Kidney (tissue), 13 donors: ENCODE measurements at regions not wholly inside any gene's neighbourhood (a gene's known extent, or its start where the extent isn't known, plus 50 kb on each side); places are given as distances from the start of the nearest gene placed in this dataset.

Experiments used
- DNase-seq, 5 donors: peaks; one replicate each; pipeline ENCODE4 v3.0.0-alpha.2; 2013 to 2020
- FAIRE-seq: peaks from 2 replicates; lab custom pipeline; 2012; peaks lifted over from hg19 to GRCh38; lab: Jason Lieb, UNC
- H3K27ac ChIP-seq, 2 donors: one replicate each; pipeline ENCODE4 v1.7.0; 2013; ENCODE audit warnings: low read depth in 2 of 2, low read length in 2 of 2, inconsistent platforms in 1 of 2
- H3K27me3 ChIP-seq: one replicate; pipeline ENCODE4 v1.7.1; 2013; ENCODE audit warnings: low read length, inconsistent platforms; ENCODE audit not compliant: control insufficient read depth, insufficient read depth
- H3K36me3 ChIP-seq, 3 donors: one replicate each; pipeline versions ENCODE4 v1.7.0 to v1.7.1; 2013; ENCODE audit warnings: low read length in 3 of 3, control low read depth in 1 of 3, inconsistent platforms in 1 of 3; ENCODE audit not compliant: insufficient read depth in 3 of 3, control insufficient read depth in 2 of 3
- H3K4me1 ChIP-seq, 3 donors: one replicate each; pipeline versions ENCODE4 v1.7.0 to v1.7.1; 2013; ENCODE audit warnings: low read length in 3 of 3, inconsistent platforms in 1 of 3, low read depth in 1 of 3; ENCODE audit not compliant: control insufficient read depth in 2 of 3, insufficient read depth in 2 of 3
- H3K4me3 ChIP-seq, 3 donors: one replicate each; pipeline versions ENCODE4 v1.7.0 to v1.8.1; 2013; ENCODE audit warnings: low read length in 3 of 3, control low read depth in 1 of 3, inconsistent platforms in 1 of 3
- H3K9ac ChIP-seq, 3 donors: one replicate each; pipeline versions ENCODE4 v1.7.0 to v1.7.1; 2013; ENCODE audit warnings: low read length in 3 of 3, control low read depth in 1 of 3, inconsistent platforms in 1 of 3
- H3K9me3 ChIP-seq, 3 donors: one replicate each; pipeline versions ENCODE4 v1.7.0 to v1.7.1; 2013; ENCODE audit warnings: low read length in 3 of 3, control low read depth in 1 of 3, inconsistent platforms in 1 of 3; ENCODE audit not compliant: control insufficient read depth in 2 of 3, insufficient read depth in 1 of 3
- intact Hi-C: fragments of 100-400 bp; cut with DNase I; formaldehyde crosslinking; loops from one replicate; pipeline ENCODE4 v1.11.1; 2022
- TF ChIP-seq, protein P1 (sequence below): IDR thresholded peaks from 3 replicates; pipeline ENCODE4 v1.5.1; 2012; ENCODE audit warnings: mild to moderate bottlenecking, moderate library complexity, borderline replicate concordance; ENCODE audit not compliant: insufficient read depth; ENCODE audit errors: extremely low read depth
- donor health status: control.
- donor health status: control.
- donor health status: control.
- donor health status: control.
- donor health status: control.
- donor health status: DM: yes; HTN: yes; CAD: no.
- donor health status: Normal renal cell carcinoma (clear cell type).

DNA sequence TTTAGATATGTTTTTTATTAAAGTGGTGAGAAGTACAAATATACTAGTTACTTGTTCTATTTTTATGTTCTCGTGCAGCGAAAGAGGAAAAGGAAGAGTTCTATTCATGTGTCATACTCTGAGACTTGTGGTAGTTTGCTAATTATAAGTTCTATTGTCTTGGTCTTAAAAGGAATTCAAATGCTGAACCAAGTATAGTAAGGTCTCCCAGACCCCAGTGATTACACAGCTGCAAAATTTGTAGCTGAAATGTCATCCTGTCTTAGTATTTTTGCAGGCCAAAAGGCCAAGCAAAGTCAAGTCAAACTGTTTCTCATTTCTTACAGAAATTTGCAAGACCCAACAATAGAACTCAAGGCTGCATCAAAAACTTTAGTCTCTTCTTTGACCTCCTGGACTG is 268.7 kb downstream of the CHRM3 start:
- FAIRE-seq: peak; percentile 62
- H3K27ac ChIP-seq: no peak overlapping the region
- no peaks in the 10 kb centered on the region for H3K4me1 ChIP-seq
- no peak overlapping the region for H3K9ac ChIP-seq
- TF ChIP-seq, protein P1, sequence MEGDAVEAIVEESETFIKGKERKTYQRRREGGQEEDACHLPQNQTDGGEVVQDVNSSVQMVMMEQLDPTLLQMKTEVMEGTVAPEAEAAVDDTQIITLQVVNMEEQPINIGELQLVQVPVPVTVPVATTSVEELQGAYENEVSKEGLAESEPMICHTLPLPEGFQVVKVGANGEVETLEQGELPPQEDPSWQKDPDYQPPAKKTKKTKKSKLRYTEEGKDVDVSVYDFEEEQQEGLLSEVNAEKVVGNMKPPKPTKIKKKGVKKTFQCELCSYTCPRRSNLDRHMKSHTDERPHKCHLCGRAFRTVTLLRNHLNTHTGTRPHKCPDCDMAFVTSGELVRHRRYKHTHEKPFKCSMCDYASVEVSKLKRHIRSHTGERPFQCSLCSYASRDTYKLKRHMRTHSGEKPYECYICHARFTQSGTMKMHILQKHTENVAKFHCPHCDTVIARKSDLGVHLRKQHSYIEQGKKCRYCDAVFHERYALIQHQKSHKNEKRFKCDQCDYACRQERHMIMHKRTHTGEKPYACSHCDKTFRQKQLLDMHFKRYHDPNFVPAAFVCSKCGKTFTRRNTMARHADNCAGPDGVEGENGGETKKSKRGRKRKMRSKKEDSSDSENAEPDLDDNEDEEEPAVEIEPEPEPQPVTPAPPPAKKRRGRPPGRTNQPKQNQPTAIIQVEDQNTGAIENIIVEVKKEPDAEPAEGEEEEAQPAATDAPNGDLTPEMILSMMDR: no peak
- no peak overlapping the region for H3K4me3 ChIP-seq
- H3K9me3 ChIP-seq: no peaks in the 10 kb centered on the region
- H3K36me3 ChIP-seq: no peaks in the 10 kb centered on the region
- intact Hi-C loops: no loop called here
- no peaks in the 10 kb centered on the region for H3K27me3 ChIP-seq
- DNase-seq: peak in 3 of 5 donors; percentile 4 to 60 (median 11)

DNA sequence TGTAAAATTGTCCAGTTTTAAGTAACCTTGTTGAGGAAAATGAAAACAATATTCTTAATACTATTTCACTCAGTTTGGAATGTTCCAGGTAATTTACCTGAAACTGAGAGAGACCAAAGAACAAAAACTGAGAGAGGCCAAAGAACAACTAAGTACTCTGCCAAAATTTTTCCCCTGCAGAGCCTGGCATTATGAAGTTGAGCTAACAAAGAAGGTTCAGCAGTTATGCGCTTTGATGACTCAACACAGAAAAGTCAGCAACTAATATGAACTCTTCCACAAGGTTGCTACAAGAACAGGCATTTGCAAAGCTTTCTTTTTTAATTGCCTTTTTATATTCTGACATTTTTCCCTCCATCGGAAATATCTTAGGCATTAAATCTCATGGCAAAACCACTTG is 270.9 kb downstream of the CHRM3 start:
- no peak for DNase-seq
- H3K27ac ChIP-seq: no peak overlapping the region
- no peak for FAIRE-seq
- intact Hi-C loops: no loop called here
- no peaks in the 10 kb centered on the region for H3K9me3 ChIP-seq
- TF ChIP-seq, protein P1: no peak
- H3K27me3 ChIP-seq: no peaks in the 10 kb centered on the region
- H3K4me3 ChIP-seq: no peak overlapping the region
- no peaks in the 10 kb centered on the region for H3K4me1 ChIP-seq
- H3K9ac ChIP-seq: no peak overlapping the region
- H3K36me3 ChIP-seq: no peaks in the 10 kb centered on the region

DNA sequence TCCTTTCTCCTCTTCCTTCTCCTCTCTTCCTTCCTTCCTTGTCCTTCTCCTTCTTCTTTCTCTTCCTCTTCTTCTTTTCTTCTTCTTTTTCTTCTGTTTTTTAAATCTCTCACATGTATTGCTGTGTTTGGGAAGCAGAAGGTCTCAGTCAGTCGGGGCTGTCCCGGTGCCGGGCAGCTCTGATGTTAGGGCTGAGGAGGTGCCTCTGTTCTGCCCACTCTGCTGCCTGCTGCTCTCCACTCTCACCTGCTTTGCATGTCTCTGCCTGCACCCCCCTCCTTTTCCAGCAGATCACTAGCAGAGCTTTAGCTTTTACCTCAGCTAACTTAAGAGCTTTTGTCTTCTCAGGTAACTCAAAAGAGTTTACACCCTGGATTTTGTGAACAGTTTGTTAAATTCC is 276.6 kb downstream of the CHRM3 start:
- no peaks in the 10 kb centered on the region for H3K9me3 ChIP-seq
- H3K36me3 ChIP-seq: no peaks in the 10 kb centered on the region
- intact Hi-C loops: no loop called here
- no peak overlapping the region for H3K4me3 ChIP-seq
- H3K9ac ChIP-seq: no peak overlapping the region
- DNase-seq: no peak
- H3K4me1 ChIP-seq: no peaks in the 10 kb centered on the region
- TF ChIP-seq, protein P1: no peak
- no peaks in the 10 kb centered on the region for H3K27me3 ChIP-seq
- FAIRE-seq: no peak
- no peak overlapping the region for H3K27ac ChIP-seq

DNA sequence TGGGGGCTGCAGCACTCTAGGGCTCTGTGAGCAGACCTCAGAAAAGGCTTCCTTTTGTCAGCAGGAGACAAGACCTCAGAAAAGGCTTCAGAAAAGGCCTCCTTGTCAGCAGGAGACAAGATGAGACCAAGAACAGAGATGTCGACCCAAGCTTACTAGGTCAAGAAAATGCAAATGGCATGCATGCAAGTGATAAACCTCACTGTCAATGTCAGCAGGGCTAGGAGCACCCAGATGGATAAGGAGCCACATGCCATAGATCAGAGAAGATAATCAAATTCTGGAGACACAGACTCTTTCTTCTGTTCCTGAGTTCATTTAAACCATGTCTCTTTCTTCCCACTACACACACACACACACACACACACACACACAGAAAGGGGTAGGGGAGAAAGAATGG is 285.9 kb downstream of the CHRM3 start:
- H3K27ac ChIP-seq: no peak overlapping the region
- no peaks in the 10 kb centered on the region for H3K36me3 ChIP-seq
- TF ChIP-seq, protein P1: no peak
- H3K4me1 ChIP-seq: no peaks in the 10 kb centered on the region
- no peaks in the 10 kb centered on the region for H3K27me3 ChIP-seq
- FAIRE-seq: no peak
- no peak for DNase-seq
- no peak overlapping the region for H3K4me3 ChIP-seq
- intact Hi-C loops: no loop called here
- no peak overlapping the region for H3K9ac ChIP-seq
- H3K9me3 ChIP-seq: no peaks in the 10 kb centered on the region
